SU-DHL-6 (cell line): ENCODE measurements at regions not wholly inside any gene's neighbourhood (a gene's known extent, or its start where the extent isn't known, plus 50 kb on each side); places are given as distances from the start of the nearest gene placed in this dataset.

ENCODE experiments used
- H2AFZ ChIP-seq: fragments of 200-600 bp; sonication (generic); 2 replicates; pipeline ENCODE4 v1.6.1; 2014; ENCODE audit warnings: low read depth, mild to moderate bottlenecking, moderate library complexity, mixed read lengths, antibody characterized with exemption, low read length; ENCODE audit not compliant: severe bottlenecking
- H3F3A ChIP-seq: fragments of 200-600 bp; shearing (Covaris generic); 2 replicates; pipeline ENCODE4 v1.6.0; 2016; ENCODE audit warnings: antibody characterized with exemption, mild to moderate bottlenecking; ENCODE audit not compliant: insufficient read depth
- H3K27ac ChIP-seq: fragments of 200-600 bp; sonication (generic); 2 replicates; pipeline ENCODE4 v1.5.1; 2016; ENCODE audit warnings: low read depth, mild to moderate bottlenecking, low read length, moderate library complexity, mixed read lengths
- H3K27me3 ChIP-seq: fragments of 200-600 bp; sonication (generic), shearing (Covaris generic); 2 replicates; pipeline ENCODE4 v1.6.0; 2014; ENCODE audit warnings: mild to moderate bottlenecking, low read length
- H3K36me3 ChIP-seq: fragments of 200-600 bp; sonication (generic); 2 replicates; pipeline ENCODE4 v1.6.1; 2014; ENCODE audit warnings: mild to moderate bottlenecking, low read length, mixed read lengths
- H3K4me2 ChIP-seq: fragments of 300-600, 200-600 bp; shearing (Covaris generic), sonication (generic); 2 replicates; pipeline ENCODE4 v1.6.0; 2014; ENCODE audit warnings: low read length, low read depth, mild to moderate bottlenecking; ENCODE audit not compliant: poor library complexity, severe bottlenecking
- H3K4me3 ChIP-seq: fragments of 200-600 bp; sonication (generic); 2 replicates; pipeline ENCODE4 v1.5.1; 2014; ENCODE audit warnings: antibody characterized with exemption, low read length, mild to moderate bottlenecking, mixed read lengths; ENCODE audit not compliant: insufficient read depth, poor library complexity, severe bottlenecking
- H3K79me2 ChIP-seq: fragments of 200-600 bp; sonication (generic); 2 replicates; pipeline ENCODE4 v1.6.1; 2014; ENCODE audit warnings: mild to moderate bottlenecking, low read length, moderate library complexity; ENCODE audit not compliant: insufficient read depth
- H3K9ac ChIP-seq: fragments of 200-600 bp; sonication (generic); 2 replicates; pipeline ENCODE4 v1.7.0; 2014; ENCODE audit warnings: mild to moderate bottlenecking, low read length
- H3K9me2 ChIP-seq: fragments of 200-600 bp; sonication (generic); replicated peaks from 2 replicates; pipeline ENCODE4 v1.6.1; 2014; ENCODE audit warnings: low read length; ENCODE audit not compliant: insufficient read depth
- H3K9me3 ChIP-seq: fragments of 200-600 bp; sonication (generic); 2 replicates; pipeline ENCODE4 v1.6.1; 2014; ENCODE audit warnings: low read length, mixed read lengths; ENCODE audit not compliant: insufficient read depth
- H4K20me1 ChIP-seq: fragments of 200-600 bp; sonication (generic); 2 replicates; pipeline ENCODE4 v1.6.1; 2014; ENCODE audit warnings: low read depth, mild to moderate bottlenecking, antibody characterized with exemption, low read length, moderate library complexity, mixed read lengths
- EZH2phosphoT487 ChIP-seq: fragments of 200-600 bp; sonication (generic), shearing (Covaris generic); conservative IDR thresholded peaks from 2 replicates; pipeline ENCODE4 v1.6.1; 2018; ENCODE audit warnings: mild to moderate bottlenecking, antibody characterized with exemption, low read length, moderate library complexity, mixed read lengths
- TF ChIP-seq, protein P1 (sequence below): fragments of 200-600 bp; sonication (generic); IDR thresholded peaks from one replicate; pipeline ENCODE4 v1.5.1; 2017; ENCODE audit warnings: antibody characterized with exemption, mild to moderate bottlenecking, low read length, moderate library complexity; ENCODE audit not compliant: insufficient read depth, poor library complexity, severe bottlenecking

DNA sequence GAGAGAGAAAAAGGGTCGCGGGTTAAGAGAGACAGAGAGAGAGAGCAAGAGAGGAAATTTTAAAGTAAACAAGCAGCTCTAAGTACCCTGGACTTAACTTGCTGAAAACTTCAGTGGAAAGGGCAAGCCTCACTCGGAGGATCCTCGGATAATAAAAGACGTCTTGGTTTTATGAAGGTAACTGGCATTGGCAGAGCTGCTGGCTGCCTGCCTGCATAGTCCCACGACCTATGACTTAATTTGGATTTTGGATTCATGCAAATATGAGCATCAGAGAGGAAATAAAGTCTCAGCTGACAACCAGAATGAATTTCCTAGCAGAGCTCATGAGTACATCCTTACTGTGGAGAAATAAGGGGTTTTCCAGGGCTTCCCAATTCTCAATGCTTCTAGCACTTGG, 95.1 kb upstream of the PDZRN3 start:
- Histone ChIP-seq H3K27ac (no peak overlapping the region), H3K27me3 (no peaks in the 10 kb centered on the region; the same call in 1 of the 2 replicates), H4K20me1 (no peaks in the 10 kb centered on the region), H3K4me2 (no peak overlapping the region), H3K36me3 (no peaks in the 10 kb centered on the region), H2AFZ (no peak overlapping the region), H3K9me3 (0 out of 2 replicates have a peak, but pooled peaks cover 4% of the 10 kb centered on the region), H3K9ac (no peak overlapping the region), H3F3A (no peaks in the 10 kb centered on the region), H3K9me2 (no peaks in the 10 kb centered on the region; the same call in 1 of the 2 replicates), H3K79me2 (no peaks in the 10 kb centered on the region), H3K4me3 (no peak overlapping the region)
- TF ChIP-seq, protein P1, sequence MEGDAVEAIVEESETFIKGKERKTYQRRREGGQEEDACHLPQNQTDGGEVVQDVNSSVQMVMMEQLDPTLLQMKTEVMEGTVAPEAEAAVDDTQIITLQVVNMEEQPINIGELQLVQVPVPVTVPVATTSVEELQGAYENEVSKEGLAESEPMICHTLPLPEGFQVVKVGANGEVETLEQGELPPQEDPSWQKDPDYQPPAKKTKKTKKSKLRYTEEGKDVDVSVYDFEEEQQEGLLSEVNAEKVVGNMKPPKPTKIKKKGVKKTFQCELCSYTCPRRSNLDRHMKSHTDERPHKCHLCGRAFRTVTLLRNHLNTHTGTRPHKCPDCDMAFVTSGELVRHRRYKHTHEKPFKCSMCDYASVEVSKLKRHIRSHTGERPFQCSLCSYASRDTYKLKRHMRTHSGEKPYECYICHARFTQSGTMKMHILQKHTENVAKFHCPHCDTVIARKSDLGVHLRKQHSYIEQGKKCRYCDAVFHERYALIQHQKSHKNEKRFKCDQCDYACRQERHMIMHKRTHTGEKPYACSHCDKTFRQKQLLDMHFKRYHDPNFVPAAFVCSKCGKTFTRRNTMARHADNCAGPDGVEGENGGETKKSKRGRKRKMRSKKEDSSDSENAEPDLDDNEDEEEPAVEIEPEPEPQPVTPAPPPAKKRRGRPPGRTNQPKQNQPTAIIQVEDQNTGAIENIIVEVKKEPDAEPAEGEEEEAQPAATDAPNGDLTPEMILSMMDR: no peak
- TF ChIP-seq EZH2phosphoT487: no peak

DNA sequence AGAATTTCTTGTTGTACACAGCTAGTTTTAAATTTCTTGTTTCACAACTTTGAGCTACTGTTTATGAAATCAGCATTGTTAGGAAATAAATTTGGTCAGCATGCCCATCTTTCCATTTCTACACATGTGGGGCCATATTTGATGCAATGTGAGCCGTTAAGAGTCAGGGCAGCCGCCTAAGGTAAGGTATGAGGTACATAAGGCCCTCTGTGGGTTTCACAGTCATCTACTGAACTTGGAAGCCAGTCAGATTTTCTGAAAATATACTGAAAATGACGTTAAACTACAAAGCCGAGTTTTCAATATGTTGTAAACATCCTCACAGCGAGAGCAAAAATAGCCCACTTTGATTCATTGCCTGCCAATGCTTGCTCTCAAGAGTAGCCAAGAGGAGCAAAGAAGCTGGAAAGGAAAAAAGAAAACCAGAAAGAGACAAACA, 94.7 kb upstream of the PDZRN3 start:
- Histone ChIP-seq H3K36me3 (no peaks in the 10 kb centered on the region), H3K9me3 (0 out of 2 replicates have a peak, but pooled peaks cover 4% of the 10 kb centered on the region), H3K27ac (no peak overlapping the region), H3K4me2 (no peak overlapping the region), H4K20me1 (no peaks in the 10 kb centered on the region), H2AFZ (no peak overlapping the region), H3K4me3 (no peak overlapping the region), H3K9ac (no peak overlapping the region), H3F3A (no peaks in the 10 kb centered on the region), H3K27me3 (no peaks in the 10 kb centered on the region; the same call in 1 of the 2 replicates), H3K79me2 (no peaks in the 10 kb centered on the region), H3K9me2 (no peaks in the 10 kb centered on the region; the same call in 1 of the 2 replicates)
- TF ChIP-seq, protein P1: no peak
- TF ChIP-seq EZH2phosphoT487: no peak

DNA sequence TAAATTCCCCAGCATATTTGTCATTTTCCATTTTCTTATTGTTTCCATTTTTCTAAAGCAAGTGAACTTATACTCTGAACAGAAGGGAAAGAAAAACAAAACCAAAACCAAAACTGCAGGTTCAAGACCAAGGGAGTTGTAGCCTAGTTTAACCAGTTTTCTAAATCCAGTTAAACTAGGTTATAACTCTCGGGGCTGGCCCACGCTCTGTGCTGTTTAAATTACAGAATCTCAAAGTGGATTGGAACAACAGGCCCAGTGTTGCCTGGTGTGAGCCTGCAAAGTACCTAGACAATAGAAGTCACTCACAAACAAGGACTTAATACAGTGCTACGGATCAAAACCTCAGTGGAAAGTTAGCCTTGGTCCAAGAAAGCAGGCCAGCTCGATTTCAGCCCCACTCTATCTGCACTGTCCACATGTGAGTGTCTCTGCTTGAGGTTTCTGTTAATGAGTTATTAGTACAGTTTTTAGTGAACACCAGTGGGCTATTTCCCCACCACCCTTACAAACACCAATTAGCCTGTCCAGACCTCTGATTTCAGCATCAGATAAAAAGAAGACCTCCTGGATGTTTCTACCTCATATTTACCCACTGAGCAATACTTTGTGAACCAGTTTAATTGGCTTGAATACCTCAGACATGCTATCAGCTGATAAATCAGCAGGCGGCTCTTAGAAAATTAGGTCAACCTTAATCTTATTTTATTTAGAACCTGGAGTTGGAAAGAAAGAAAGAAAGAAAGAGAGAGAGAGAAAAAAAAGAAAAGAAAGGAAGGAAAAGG, 93.8 kb upstream of the PDZRN3 start:
- Histone ChIP-seq H3F3A (no peaks in the 10 kb centered on the region), H3K4me2 (no peak overlapping the region), H3K36me3 (no peaks in the 10 kb centered on the region), H3K9ac (no peak overlapping the region), H3K9me2 (no peaks in the 10 kb centered on the region; the same call in 1 of the 2 replicates), H3K27ac (no peak overlapping the region), H3K27me3 (no peaks in the 10 kb centered on the region; the same call in 1 of the 2 replicates), H4K20me1 (no peaks in the 10 kb centered on the region), H3K79me2 (no peaks in the 10 kb centered on the region), H2AFZ (no peak overlapping the region), H3K9me3 (0 out of 2 replicates have a peak, but pooled peaks cover 4% of the 10 kb centered on the region), H3K4me3 (no peak overlapping the region)
- TF ChIP-seq, protein P1: no peak
- no peak for TF ChIP-seq EZH2phosphoT487
